Upper lobe of right lung (tissue), 1 donor: ENCODE measurements at regions not wholly inside any gene's neighbourhood (a gene's known extent, or its start where the extent isn't known, plus 50 kb on each side); places are given as distances from the start of the nearest gene placed in this dataset.
A peak's percentile ranks its signal among the peaks of the same experiment; 100 is the strongest.
"Not testable (repeated sequence)": the region's sequence is repeated elsewhere in the genome, so short reads cannot be mapped to it uniquely, and the experiment has no call there.

ENCODE experiments used
- ATAC-seq: fragments of 200-7000 bp; cut with Tn5 transposase; one replicate; pipeline ENCODE4 v1.9.1; 2020; ENCODE audit warnings: mild to moderate bottlenecking, moderate library complexity
- DNase-seq: peaks from one replicate; pipeline ENCODE4 v3.0.0-alpha.2; 2020
- H3K27ac ChIP-seq: fragments of 200-600 bp; one replicate; pipeline ENCODE4 v1.8.0; 2022
- H3K27me3 ChIP-seq: fragments of 200-600 bp; one replicate; pipeline ENCODE4 v1.8.0; 2022; ENCODE audit warnings: mild to moderate bottlenecking
- H3K36me3 ChIP-seq: fragments of 200-600 bp; one replicate; pipeline ENCODE4 v1.8.0; 2022
- H3K4me1 ChIP-seq: fragments of 200-600 bp; one replicate; pipeline ENCODE4 v1.8.0; 2022
- H3K4me3 ChIP-seq: fragments of 200-600 bp; one replicate; pipeline ENCODE4 v1.8.0; 2022; ENCODE audit warnings: mild to moderate bottlenecking
- H3K9me3 ChIP-seq: fragments of 200-600 bp; one replicate; pipeline ENCODE4 v1.8.0; 2022
- intact Hi-C: fragments of 100-400 bp; cut with DNase I; formaldehyde crosslinking; loops from one replicate; pipeline ENCODE4 v1.11.0; 2022
- TF ChIP-seq, protein P1 (sequence below): fragments of 200-600 bp; IDR thresholded peaks from one replicate; pipeline ENCODE4 v1.8.0; 2022; ENCODE audit warnings: antibody characterized with exemption
- donor health status: DM: no; HTN: yes; CAD: no; lungs with severe emphysema.

DNA sequence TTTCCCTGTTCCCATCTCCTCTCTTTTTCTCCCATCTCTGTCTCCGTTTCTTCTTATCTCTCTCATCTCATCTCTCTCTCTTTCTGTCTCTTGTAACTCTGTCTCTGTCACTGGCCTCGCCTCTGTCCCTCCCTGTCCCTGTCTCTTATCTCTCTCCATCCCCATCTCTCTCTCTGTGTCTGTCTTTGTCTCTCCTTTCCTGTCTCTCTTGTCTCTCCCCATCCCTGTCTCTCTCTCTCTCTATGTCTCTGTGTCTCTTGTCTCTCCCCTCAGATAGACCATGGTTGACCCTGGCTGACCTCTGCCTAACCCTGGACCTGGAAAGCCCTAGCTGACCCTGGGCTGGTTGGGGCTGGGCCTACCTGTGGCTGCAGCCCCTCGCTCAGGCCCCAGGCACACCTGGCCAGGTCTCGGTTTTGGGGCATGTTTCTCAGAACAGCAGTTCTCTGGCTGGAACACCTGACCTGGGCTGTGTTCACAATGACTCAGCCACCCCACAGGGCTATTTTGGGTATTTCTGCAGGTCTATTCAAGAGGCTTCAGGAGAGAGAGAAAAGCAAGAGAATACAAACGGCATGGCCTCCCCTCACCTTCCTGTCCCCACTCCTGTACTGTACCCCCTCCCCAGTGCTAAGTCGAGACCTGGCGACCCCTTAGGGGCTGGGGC lies 174.4 kb downstream of the TMEM121 start:
- Histone ChIP-seq H3K27me3 (no peaks in the 10 kb centered on the region), H3K4me3 (no peak overlapping the region), H3K36me3 (no peaks in the 10 kb centered on the region), H3K9me3 (no peaks in the 10 kb centered on the region), H3K27ac (no peak overlapping the region), H3K4me1 (no peaks in the 10 kb centered on the region)
- DNase-seq: peak; percentile 18
- ATAC-seq: no peak
- TF ChIP-seq, protein P1, sequence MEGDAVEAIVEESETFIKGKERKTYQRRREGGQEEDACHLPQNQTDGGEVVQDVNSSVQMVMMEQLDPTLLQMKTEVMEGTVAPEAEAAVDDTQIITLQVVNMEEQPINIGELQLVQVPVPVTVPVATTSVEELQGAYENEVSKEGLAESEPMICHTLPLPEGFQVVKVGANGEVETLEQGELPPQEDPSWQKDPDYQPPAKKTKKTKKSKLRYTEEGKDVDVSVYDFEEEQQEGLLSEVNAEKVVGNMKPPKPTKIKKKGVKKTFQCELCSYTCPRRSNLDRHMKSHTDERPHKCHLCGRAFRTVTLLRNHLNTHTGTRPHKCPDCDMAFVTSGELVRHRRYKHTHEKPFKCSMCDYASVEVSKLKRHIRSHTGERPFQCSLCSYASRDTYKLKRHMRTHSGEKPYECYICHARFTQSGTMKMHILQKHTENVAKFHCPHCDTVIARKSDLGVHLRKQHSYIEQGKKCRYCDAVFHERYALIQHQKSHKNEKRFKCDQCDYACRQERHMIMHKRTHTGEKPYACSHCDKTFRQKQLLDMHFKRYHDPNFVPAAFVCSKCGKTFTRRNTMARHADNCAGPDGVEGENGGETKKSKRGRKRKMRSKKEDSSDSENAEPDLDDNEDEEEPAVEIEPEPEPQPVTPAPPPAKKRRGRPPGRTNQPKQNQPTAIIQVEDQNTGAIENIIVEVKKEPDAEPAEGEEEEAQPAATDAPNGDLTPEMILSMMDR: no peak
- intact Hi-C loops: loop anchor here (10.0 kb wide), 1 partner anchor 116 kb away; no protein-coding TSS in a partner anchor

DNA sequence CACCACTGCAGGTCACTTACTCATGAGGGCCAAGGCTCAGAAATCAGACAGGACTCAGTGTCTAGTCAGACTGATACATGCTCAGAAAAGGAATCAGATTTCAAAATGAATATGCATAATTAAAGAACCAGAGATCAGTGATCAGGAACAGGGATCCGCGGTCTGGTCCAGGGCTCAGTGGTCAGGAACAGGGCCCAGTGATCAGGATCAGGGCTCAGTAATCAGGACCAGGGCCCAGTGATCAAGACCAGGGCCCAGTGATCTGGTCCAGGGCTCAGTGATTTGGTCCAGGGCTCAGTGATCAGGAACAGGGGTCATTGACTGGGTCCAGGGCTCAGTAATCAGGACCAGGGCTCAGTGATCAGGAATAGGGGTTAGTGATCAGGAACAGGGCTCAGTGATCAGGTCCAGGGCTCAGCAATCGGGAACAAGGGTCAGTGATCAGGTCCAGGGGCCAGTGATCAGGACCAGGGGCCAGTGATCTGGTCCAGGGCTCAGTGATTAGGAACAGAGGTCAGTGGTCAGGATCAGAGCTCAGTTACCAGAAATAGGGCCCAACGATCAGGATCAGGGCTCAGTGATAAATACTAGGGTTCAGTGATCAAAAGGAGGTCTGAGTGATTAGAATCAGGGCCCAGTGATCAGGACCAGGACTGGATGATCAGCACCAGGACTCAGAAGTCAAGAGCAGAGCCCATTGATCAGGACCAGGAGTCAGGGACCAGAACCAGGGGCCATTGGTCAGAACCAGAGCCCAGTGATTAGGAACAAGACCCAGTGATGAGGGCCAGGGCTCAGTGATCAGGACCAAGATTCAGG lies 175.3 kb downstream of the TMEM121 start:
- H3K4me3 ChIP-seq: no peak overlapping the region
- H3K36me3 ChIP-seq: no peaks in the 10 kb centered on the region
- no peaks in the 10 kb centered on the region for H3K27me3 ChIP-seq
- TF ChIP-seq, protein P1: no peak
- intact Hi-C loops: loop anchor here (10.0 kb wide), 1 partner anchor 117 kb away; no protein-coding TSS in a partner anchor
- no peak overlapping the region for H3K27ac ChIP-seq
- no peaks in the 10 kb centered on the region for H3K4me1 ChIP-seq
- H3K9me3 ChIP-seq: no peaks in the 10 kb centered on the region
- no peak for ATAC-seq
- DNase-seq: no peak

DNA sequence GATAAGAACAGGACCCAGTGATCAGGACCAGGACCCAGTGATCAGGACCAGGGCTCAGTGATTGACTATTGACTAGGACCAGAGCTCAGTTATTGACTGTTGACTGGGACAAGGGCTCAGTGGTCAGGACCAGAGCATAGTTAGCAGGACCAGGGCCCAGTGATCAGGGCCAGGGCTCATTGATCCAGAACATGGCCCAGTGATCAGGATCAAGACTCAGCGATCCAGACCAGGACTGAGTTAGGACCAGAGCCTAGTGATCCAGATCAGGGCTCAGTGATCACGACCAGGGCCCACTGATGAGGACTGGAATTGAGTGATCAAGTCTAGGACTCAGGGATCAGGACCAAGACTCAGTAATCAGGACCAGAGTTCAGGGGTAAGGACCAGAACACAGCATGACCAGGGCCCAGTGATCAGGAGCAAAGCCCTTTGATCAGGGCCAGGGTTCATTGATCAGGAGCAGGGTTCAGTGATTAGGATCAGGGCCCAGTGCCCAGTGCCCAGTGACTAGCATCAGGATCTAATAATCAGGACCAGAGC lies 176.0 kb downstream of the TMEM121 start:
- peak; percentile 29 for DNase-seq
- no peaks in the 10 kb centered on the region for H3K27me3 ChIP-seq
- H3K4me3 ChIP-seq: no peak overlapping the region
- no peak for ATAC-seq
- TF ChIP-seq, protein P1: no peak
- no peak overlapping the region for H3K27ac ChIP-seq
- intact Hi-C loops: loop anchor here (10.0 kb wide), 1 partner anchor 118 kb away; no protein-coding TSS in a partner anchor
- H3K36me3 ChIP-seq: no peaks in the 10 kb centered on the region
- no peaks in the 10 kb centered on the region for H3K4me1 ChIP-seq
- no peaks in the 10 kb centered on the region for H3K9me3 ChIP-seq

DNA sequence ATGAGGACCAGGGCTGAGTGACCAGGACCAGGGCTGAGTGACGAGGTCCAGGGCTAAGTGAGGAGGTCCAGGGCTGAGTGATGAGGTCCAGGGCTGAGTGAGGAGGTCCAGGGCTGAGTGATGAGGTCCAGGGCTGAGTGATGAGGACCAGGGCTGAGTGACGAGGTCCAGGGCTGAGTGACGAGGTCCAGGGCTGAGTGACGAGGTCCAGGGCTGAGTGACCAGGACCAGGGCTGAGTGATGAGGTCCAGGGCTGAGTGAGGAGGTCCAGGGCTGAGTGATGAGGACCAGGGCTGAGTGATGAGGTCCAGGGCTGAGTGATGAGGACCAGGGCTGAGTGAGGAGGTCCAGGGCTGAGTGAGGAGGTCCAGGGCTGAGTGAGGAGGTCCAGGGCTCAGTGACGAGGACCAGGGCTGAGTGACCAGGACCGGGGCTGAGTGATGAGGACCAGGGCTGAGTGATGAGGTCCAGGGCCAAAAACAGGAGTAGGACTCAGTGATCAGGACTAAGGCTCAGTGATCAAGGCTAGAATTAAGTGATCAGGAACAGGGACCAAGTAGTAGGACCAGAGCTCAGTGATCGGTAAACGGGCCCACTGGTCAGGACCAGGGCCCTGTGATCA lies 176.8 kb downstream of the TMEM121 start:
- H3K9me3 ChIP-seq, H3K4me1 ChIP-seq, H3K4me3 ChIP-seq, H3K36me3 ChIP-seq, H3K27ac ChIP-seq, H3K27me3 ChIP-seq, ATAC-seq: not testable (repeated sequence)
- DNase-seq: peak; percentile 27
- intact Hi-C loops: loop anchor here (10.0 kb wide), 1 partner anchor 118 kb away; no protein-coding TSS in a partner anchor

DNA sequence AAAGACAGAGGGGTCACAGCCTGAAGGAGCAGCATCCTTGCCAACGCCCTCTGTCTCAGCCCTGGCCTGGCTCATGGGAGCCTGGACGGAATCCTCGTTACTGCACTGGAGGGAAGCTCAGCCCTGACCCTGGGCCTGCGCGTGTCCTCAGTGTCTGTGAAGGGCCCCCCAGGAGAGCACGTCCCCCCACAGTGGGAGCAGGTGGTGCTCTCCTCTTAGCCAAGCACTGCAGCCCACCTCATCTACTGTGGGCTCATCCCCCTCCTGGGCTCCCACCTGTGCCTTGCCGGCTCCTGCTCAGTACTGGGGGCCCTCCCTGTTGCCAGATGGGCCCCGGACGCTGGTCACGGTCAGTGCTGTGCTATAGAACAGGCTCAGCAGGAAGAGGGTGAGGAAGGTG lies 177.7 kb downstream of the TMEM121 start:
- not testable (repeated sequence) for H3K27ac ChIP-seq, DNase-seq, H3K4me1 ChIP-seq, H3K36me3 ChIP-seq, H3K9me3 ChIP-seq, H3K4me3 ChIP-seq, H3K27me3 ChIP-seq, ATAC-seq
- intact Hi-C loops: loop anchor here (10.0 kb wide), 1 partner anchor 119 kb away; no protein-coding TSS in a partner anchor

DNA sequence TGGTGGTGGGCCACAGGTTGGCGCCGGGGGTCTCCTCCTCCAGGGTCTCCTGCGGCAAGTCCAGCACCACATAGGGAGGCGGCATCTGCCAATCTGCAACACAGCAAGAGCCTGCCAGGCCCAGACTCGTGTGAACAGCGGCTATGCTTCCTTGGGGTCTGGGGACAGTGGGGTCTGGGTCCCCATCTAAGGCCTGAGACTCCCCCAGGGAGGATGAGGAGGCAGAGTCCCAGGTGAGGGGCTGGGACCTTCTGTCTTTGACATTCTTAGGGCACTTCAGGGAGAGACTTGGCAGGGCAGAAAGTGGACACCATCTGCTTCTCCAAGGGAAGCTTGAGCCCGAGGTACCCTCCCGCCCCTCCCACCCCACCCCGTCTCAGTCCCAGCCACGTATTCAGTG lies 178.1 kb downstream of the TMEM121 start:
- H3K4me1 ChIP-seq, H3K27me3 ChIP-seq, H3K4me3 ChIP-seq, H3K27ac ChIP-seq, H3K36me3 ChIP-seq, ATAC-seq, H3K9me3 ChIP-seq: not testable (repeated sequence)
- DNase-seq: peak; percentile 26
- intact Hi-C loops: loop anchor here (10.0 kb wide), 1 partner anchor 120 kb away; no protein-coding TSS in a partner anchor

DNA sequence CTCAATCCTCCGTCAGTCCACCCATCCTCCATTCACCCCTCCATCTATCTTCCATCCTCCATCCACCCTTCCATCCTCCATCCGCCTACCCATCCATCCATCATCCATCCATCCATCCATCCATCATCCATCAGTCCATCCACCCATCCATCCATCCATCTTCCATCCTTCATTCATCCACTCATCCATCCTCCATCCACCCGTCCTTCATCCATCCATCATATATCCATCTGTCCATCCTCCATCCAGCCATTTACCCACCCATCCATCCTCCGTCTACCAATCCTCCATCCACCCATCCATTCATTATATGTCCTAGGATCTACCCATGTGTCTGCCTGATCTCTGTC lies 179.1 kb downstream of the TMEM121 start:
- H3K36me3 ChIP-seq, DNase-seq, H3K9me3 ChIP-seq, H3K27me3 ChIP-seq, H3K4me1 ChIP-seq, H3K4me3 ChIP-seq, ATAC-seq, H3K27ac ChIP-seq: not testable (repeated sequence)
- intact Hi-C loops: loop anchor here (10.0 kb wide), 1 partner anchor 121 kb away; no protein-coding TSS in a partner anchor

DNA sequence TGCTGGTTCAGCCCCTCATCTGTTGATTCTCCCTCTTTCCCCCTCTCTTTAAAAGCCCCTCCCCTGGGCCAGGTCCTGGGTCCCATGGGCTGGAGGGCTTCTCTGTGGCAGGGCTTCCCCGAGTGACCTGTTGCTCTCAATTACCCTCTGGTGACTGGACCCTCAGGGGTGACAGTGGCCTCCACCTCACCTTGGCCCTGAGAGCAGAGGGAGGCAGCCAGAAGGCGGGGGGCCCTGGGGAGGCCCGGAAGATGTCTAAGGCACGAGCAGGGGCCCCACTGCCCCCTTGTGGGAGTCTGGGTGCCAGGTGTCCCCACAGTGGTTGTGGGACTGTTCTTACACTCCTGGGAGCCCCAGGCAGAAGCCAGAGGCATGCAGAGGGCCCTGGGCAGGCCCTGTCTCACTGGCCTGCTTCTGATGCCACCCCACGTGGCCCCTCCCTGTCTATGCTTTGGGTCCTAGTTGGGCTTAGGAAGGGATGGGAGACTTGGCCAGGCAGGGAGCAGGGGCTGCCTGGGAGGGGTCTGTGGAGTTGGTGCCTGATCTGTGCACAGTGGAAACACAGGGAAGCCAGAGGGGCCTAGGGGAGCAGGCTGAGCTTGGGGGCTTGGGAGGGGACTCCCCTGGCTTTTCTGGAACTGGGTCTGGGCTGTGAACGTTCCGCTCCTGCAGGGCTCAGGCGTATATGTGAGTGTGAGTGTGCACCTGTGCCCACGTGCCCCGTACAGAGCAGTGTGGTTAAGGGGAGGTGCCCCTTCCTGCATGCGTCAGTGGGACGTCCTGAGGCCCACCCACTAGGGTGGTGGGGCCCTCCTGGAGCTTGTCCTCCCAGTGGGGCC lies 179.7 kb downstream of the TMEM121 start:
- H3K27me3 ChIP-seq, H3K27ac ChIP-seq, H3K36me3 ChIP-seq, H3K9me3 ChIP-seq, H3K4me3 ChIP-seq, H3K4me1 ChIP-seq, ATAC-seq: not testable (repeated sequence)
- intact Hi-C loops: loop anchor here (10.0 kb wide), 1 partner anchor 121 kb away; no protein-coding TSS in a partner anchor
- peak; percentile 57 for DNase-seq

DNA sequence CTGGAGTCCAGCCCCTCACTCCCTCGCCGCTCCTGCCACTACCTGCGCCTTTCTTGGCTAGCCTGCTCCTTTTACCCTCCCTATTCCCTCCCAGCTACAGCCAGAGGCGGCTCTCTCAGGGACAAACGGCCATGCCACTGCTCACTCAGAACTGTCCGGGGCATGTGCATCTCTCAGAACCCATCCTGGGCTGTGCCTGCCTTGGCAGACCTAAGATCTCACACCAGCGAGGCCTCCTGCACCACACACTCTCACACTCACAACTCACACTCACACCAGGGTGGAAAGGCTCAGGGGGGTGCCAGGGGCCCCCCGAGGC lies 180.3 kb downstream of the TMEM121 start:
- H3K27me3 ChIP-seq, H3K36me3 ChIP-seq, H3K9me3 ChIP-seq, ATAC-seq, H3K4me1 ChIP-seq, H3K4me3 ChIP-seq, H3K27ac ChIP-seq: not testable (repeated sequence)
- DNase-seq: peak; percentile 59
- intact Hi-C loops: loop anchor here (10.0 kb wide), 1 partner anchor 122 kb away; no protein-coding TSS in a partner anchor

DNA sequence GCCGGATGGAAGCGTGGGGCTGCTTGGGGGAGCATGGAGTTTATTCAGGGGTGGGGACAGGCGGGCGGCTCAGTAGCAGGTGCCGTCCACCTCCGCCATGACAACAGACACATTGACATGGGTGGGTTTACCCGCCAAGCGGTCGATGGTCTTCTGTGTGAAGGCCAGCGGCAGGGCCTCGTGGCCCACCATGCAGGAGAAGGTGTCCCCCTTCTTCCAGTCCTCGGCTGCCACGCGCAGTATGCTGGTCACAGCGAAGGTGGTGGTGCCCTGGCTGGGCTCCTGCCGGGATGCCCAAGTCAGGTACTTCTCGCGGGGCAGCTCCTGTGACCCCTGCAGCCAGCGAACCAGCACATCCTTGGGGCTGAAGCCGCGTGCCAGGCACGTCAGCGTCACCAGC lies 180.7 kb downstream of the TMEM121 start:
- H3K27me3 ChIP-seq, H3K4me1 ChIP-seq, H3K36me3 ChIP-seq, H3K9me3 ChIP-seq, H3K4me3 ChIP-seq, H3K27ac ChIP-seq: not testable (repeated sequence)
- DNase-seq (peak; percentile 68), ATAC-seq (peak; percentile 9)
- intact Hi-C loops: loop anchor here (10.0 kb wide), 1 partner anchor 122 kb away; no protein-coding TSS in a partner anchor
